K562 (cell line): ENCODE measurements at regions not wholly inside any gene's neighbourhood (a gene's known extent, or its start where the extent isn't known, plus 50 kb on each side); places are given as distances from the start of the nearest gene placed in this dataset.
A peak's percentile ranks its signal among the peaks of the same experiment; 100 is the strongest.

Source experiments
- ATF7 ChIP-seq: fragments of 450-650 bp; IDR thresholded peaks from 2 replicates; pipeline ENCODE4 v1.7.1; 2014; ENCODE audit warnings: mild to moderate bottlenecking, moderate library complexity
- DDX20 ChIP-seq: fragments of 450-650 bp; IDR thresholded peaks from 2 replicates; pipeline ENCODE4 v1.6.1; 2016; ENCODE audit warnings: missing genetic modification characterization, low read depth, mild to moderate bottlenecking, missing compliant biosample characterization, moderate library complexity
- ETV1 ChIP-seq: fragments of 450-650 bp; conservative IDR thresholded peaks from 2 replicates; pipeline ENCODE4 v1.6.1; 2016; ENCODE audit warnings: missing genetic modification characterization, control low read depth, low read depth, missing compliant biosample characterization
- LEF1 ChIP-seq: fragments of 450-650 bp; IDR thresholded peaks from 2 replicates; pipeline ENCODE4 v1.6.1; 2016; ENCODE audit warnings: mild to moderate bottlenecking
- NR2C2 ChIP-seq, 2 experiments: fragments of 200-800 bp in 1 of 2; sonication (Bioruptor generic) in 1 of 2; sonication (generic) in 1 of 2; formaldehyde crosslinking in 1 of 2; IDR thresholded peaks; 2 replicates each; pipeline versions ENCODE4 v1.6.1 to v1.8.0; 2016 to 2022; ENCODE audit warnings: mild to moderate bottlenecking in 1 of 2, missing compliant biosample characterization in 1 of 2, missing genetic modification characterization in 1 of 2, missing genetic modification reagents in 1 of 2
- PKNOX1 ChIP-seq: fragments of 450-650 bp; IDR thresholded peaks from 2 replicates; pipeline ENCODE4 v1.6.1; 2016
- POLR2H ChIP-seq: IDR thresholded peaks from 2 replicates; pipeline ENCODE4 v1.6.1; 2016; ENCODE audit warnings: missing genetic modification characterization, low read depth, mild to moderate bottlenecking, control low read depth, missing compliant biosample characterization, moderate library complexity
- RBM25 ChIP-seq: fragments of 200-400 bp; formaldehyde crosslinking; IDR thresholded peaks from 2 replicates; pipeline ENCODE4 v1.6.1; 2018; ENCODE audit warnings: low read length, low read depth, moderate library complexity; ENCODE audit not compliant: severe bottlenecking
- VEZF1 ChIP-seq: fragments of 200-800 bp; sonication (Bioruptor generic); IDR thresholded peaks from 2 replicates; pipeline ENCODE4 v1.6.1; 2017; ENCODE audit warnings: missing genetic modification characterization, missing compliant biosample characterization
- ZNF121 ChIP-seq: sonication (generic); formaldehyde crosslinking; conservative IDR thresholded peaks from 2 replicates; pipeline ENCODE4 v1.8.0; 2022; ENCODE audit warnings: missing genetic modification reagents
- ZNF175 ChIP-seq: fragments of 200-800 bp; sonication (Bioruptor generic); IDR thresholded peaks from 2 replicates; pipeline ENCODE4 v1.6.1; 2016; ENCODE audit warnings: low read depth, mild to moderate bottlenecking, missing genetic modification characterization, missing compliant biosample characterization
- TF ChIP-seq, protein P1 (sequence below), 2 experiments: fragments of 450-650 bp; IDR thresholded peaks; 2 replicates each; pipeline ENCODE4 v1.6.1; 2018; ENCODE audit warnings: mild to moderate bottlenecking in 2 of 2, low read depth in 1 of 2; ENCODE audit not compliant: partially characterized antibody in 2 of 2

GRCh38 chr13:60214213-60215055 is 50.7 kb upstream of the DIAPH3 start (continued):
- TF ChIP-seq, protein P1, sequence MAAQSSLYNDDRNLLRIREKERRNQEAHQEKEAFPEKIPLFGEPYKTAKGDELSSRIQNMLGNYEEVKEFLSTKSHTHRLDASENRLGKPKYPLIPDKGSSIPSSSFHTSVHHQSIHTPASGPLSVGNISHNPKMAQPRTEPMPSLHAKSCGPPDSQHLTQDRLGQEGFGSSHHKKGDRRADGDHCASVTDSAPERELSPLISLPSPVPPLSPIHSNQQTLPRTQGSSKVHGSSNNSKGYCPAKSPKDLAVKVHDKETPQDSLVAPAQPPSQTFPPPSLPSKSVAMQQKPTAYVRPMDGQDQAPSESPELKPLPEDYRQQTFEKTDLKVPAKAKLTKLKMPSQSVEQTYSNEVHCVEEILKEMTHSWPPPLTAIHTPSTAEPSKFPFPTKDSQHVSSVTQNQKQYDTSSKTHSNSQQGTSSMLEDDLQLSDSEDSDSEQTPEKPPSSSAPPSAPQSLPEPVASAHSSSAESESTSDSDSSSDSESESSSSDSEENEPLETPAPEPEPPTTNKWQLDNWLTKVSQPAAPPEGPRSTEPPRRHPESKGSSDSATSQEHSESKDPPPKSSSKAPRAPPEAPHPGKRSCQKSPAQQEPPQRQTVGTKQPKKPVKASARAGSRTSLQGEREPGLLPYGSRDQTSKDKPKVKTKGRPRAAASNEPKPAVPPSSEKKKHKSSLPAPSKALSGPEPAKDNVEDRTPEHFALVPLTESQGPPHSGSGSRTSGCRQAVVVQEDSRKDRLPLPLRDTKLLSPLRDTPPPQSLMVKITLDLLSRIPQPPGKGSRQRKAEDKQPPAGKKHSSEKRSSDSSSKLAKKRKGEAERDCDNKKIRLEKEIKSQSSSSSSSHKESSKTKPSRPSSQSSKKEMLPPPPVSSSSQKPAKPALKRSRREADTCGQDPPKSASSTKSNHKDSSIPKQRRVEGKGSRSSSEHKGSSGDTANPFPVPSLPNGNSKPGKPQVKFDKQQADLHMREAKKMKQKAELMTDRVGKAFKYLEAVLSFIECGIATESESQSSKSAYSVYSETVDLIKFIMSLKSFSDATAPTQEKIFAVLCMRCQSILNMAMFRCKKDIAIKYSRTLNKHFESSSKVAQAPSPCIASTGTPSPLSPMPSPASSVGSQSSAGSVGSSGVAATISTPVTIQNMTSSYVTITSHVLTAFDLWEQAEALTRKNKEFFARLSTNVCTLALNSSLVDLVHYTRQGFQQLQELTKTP (IDR thresholded peaks at IDR 0.05; ENCODE audit: low read depth in 1 of 2, partially characterized antibody in 2 of 2), result peak in 1 of 2 experiments; percentile 50
- no peak for TF ChIP-seq ZNF121 (CRISPR knock-in tag)
- peak; percentile 85 for TF ChIP-seq PKNOX1
- no peak for TF ChIP-seq RBM25
- TF ChIP-seq VEZF1 (CRISPR knock-in tag), result no peak
- TF ChIP-seq DDX20 (tag), result 0 out of 2 replicates have a peak, but pooled peaks have one; percentile 52
- TF ChIP-seq NR2C2 (CRISPR knock-in tag; IDR thresholded peaks at IDR 0.05), result no peak
- TF ChIP-seq NR2C2 (tag; IDR thresholded peaks at IDR 0.05), result peak; percentile 23; the same call in 1 of the 2 replicates
- TF ChIP-seq POLR2H (tag), result peak; percentile 51; the same call in 1 of the 2 replicates
- TF ChIP-seq LEF1, result peak; percentile 37; the same call in 1 of the 2 replicates
- TF ChIP-seq ATF7, result peak; percentile 63; the same call in 1 of the 2 replicates
- TF ChIP-seq ZNF175 (CRISPR knock-in tag), result peak; percentile 75; the same call in 1 of the 2 replicates
- TF ChIP-seq ETV1, result peak; percentile 36; the same call in 1 of the 2 replicates
